ENCODE measurements at regions not wholly inside any gene's neighbourhood (a gene's known extent, or its start where the extent isn't known, plus 50 kb on each side); places are given as distances from the start of the nearest gene placed in this dataset.

- H3K27me3 ChIP-seq, result no peaks in the 10 kb centered on the region
- no peaks in the 10 kb centered on the region for H3K4me1 ChIP-seq (ENCODE audit: control insufficient read depth in 1 of 2, insufficient read depth in 1 of 2, low read depth in 1 of 2, low read length in 1 of 2)
- TF ChIP-seq, protein P1, sequence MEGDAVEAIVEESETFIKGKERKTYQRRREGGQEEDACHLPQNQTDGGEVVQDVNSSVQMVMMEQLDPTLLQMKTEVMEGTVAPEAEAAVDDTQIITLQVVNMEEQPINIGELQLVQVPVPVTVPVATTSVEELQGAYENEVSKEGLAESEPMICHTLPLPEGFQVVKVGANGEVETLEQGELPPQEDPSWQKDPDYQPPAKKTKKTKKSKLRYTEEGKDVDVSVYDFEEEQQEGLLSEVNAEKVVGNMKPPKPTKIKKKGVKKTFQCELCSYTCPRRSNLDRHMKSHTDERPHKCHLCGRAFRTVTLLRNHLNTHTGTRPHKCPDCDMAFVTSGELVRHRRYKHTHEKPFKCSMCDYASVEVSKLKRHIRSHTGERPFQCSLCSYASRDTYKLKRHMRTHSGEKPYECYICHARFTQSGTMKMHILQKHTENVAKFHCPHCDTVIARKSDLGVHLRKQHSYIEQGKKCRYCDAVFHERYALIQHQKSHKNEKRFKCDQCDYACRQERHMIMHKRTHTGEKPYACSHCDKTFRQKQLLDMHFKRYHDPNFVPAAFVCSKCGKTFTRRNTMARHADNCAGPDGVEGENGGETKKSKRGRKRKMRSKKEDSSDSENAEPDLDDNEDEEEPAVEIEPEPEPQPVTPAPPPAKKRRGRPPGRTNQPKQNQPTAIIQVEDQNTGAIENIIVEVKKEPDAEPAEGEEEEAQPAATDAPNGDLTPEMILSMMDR (IDR thresholded peaks at IDR 0.05), result no peak
- no peak overlapping the region for H3K4me3 ChIP-seq (ENCODE audit: low read depth in 1 of 2, low read length in 1 of 2)
- no peak overlapping the region for H3K27ac ChIP-seq
- no peaks in the 10 kb centered on the region for H3K36me3 ChIP-seq
- H3K9me3 ChIP-seq, result no peaks in the 10 kb centered on the region
Measured at GRCh38 chr17:71970312-71970711, 150.5 kb upstream of the SOX9 start.

DNA sequence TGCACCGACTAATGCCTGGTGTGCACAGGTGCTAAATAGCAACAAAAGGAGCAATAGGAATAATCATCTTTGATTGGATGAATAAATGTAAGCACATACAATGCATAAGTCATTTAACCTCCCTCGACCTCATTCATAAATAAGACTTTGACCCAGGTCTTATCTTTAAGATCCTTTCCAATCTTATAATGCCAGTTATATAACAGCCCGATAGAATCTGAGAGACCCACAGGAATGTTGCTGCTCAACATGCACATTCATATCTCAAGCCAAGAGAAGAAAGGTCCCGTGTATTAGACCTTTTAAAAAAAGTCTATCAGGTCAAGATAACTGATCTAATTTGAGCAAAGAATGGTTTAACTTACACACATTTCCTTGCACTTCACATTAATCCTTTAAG, 146.8 kb upstream of the SOX9 start:
- Histone ChIP-seq H3K36me3 (no peaks in the 10 kb centered on the region), H3K9me3 (no peaks in the 10 kb centered on the region), H3K4me3 (ENCODE audit: low read depth in 1 of 2, low read length in 1 of 2) (no peak overlapping the region), H3K27me3 (no peaks in the 10 kb centered on the region), H3K4me1 (ENCODE audit: control insufficient read depth in 1 of 2, insufficient read depth in 1 of 2, low read depth in 1 of 2, low read length in 1 of 2) (no peaks in the 10 kb centered on the region), H3K27ac (no peak overlapping the region)
- TF ChIP-seq, protein P1 (IDR thresholded peaks at IDR 0.05), result no peak

DNA sequence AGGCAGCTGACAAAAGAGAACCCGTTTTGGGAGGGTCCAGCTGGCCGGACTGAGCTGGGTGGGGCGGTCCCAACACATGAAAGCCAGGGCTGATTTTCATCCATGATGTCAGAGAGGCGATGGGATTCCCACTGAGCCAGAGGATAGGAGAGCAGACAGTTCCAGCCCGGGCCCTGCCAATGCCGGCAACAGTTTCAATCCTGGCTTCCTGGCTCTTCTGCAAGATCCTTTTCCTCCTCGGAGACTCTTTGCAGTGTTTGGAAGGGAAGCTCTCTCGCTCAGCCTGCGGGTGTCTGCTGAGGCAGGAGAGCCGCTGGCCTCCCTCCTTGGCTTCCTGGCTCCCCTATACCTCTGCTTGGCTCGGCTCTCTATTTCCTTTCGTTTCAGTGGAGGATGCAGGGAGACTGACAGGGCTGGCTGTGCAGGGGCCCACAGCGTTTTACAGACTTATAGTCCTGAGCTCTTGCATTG, 145.5 kb upstream of the SOX9 start:
- H3K27ac ChIP-seq, result no peak overlapping the region

GRCh38 chr17:71976011-71976649, 144.7 kb upstream of the SOX9 start:
- Histone ChIP-seq H3K4me1 (ENCODE audit: control insufficient read depth in 1 of 2, insufficient read depth in 1 of 2, low read depth in 1 of 2, low read length in 1 of 2) (no peaks in the 10 kb centered on the region), H3K9me3 (no peaks in the 10 kb centered on the region), H3K4me3 (ENCODE audit: low read depth in 1 of 2, low read length in 1 of 2) (no peak overlapping the region), H3K36me3 (no peaks in the 10 kb centered on the region), H3K27ac (no peak overlapping the region), H3K27me3 (no peaks in the 10 kb centered on the region)
- TF ChIP-seq, protein P1 (IDR thresholded peaks at IDR 0.05), result no peak

More for the DNA sequence above, 145.5 kb upstream of the SOX9 start:
- TF ChIP-seq, protein P1 (IDR thresholded peaks at IDR 0.05), result no peak
- H3K9me3 ChIP-seq, result no peaks in the 10 kb centered on the region
- H3K36me3 ChIP-seq, result no peaks in the 10 kb centered on the region
- no peaks in the 10 kb centered on the region for H3K27me3 ChIP-seq
- no peak overlapping the region for H3K4me3 ChIP-seq (ENCODE audit: low read depth in 1 of 2, low read length in 1 of 2)
- no peaks in the 10 kb centered on the region for H3K4me1 ChIP-seq (ENCODE audit: control insufficient read depth in 1 of 2, insufficient read depth in 1 of 2, low read depth in 1 of 2, low read length in 1 of 2)

DNA sequence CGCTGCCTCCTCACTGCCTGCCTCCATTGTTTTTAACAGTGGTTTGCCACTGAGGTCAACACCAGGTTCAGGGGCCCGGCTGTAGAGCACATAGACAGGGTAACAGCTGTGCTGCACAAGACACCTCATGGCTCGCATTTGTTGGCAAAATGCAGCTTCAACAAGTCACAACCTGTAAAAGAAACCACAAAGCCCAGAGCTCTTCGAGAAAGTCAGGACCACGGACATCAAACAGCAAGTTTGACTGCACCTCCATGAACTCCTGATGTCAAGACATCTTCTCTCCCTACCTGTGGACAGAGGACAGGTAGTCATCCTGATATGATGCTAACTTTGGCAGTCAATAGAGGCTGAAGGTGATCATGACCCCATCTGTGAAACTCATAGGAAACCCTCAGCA, 142.4 kb upstream of the SOX9 start:
- TF ChIP-seq, protein P1 (IDR thresholded peaks at IDR 0.05), result no peak

More for the DNA sequence above, 142.4 kb upstream of the SOX9 start:
- Histone ChIP-seq H3K36me3 (no peaks in the 10 kb centered on the region), H3K27ac (no peak overlapping the region), H3K27me3 (no peaks in the 10 kb centered on the region), H3K4me1 (ENCODE audit: control insufficient read depth in 1 of 2, insufficient read depth in 1 of 2, low read depth in 1 of 2, low read length in 1 of 2) (no peaks in the 10 kb centered on the region), H3K4me3 (ENCODE audit: low read depth in 1 of 2, low read length in 1 of 2) (no peak overlapping the region), H3K9me3 (no peaks in the 10 kb centered on the region)
